Dendritic cell treated with granulocyte-macrophage colony-stimulating factor and Interleukin-4, amounts not matched to agents 40 ng/mL and 50 ng/mL, for 4 days (primary cell): ENCODE measurements at regions not wholly inside any gene's neighbourhood (a gene's known extent, or its start where the extent isn't known, plus 50 kb on each side); places are given as distances from the start of the nearest gene placed in this dataset.

Experiments
- H3K27ac Mint-ChIP-seq: one replicate; pipeline ENCODE4 v1.8.0; 2022; ENCODE audit warnings: mild to moderate bottlenecking, mixed read lengths
- H3K27me3 Mint-ChIP-seq: one replicate; pipeline ENCODE4 v1.8.0; 2022; ENCODE audit warnings: mild to moderate bottlenecking, mixed read lengths
- H3K36me3 Mint-ChIP-seq: one replicate; pipeline ENCODE4 v1.8.0; 2022; ENCODE audit warnings: low read depth, mixed read lengths
- H3K4me1 Mint-ChIP-seq: one replicate; pipeline ENCODE4 v1.8.0; 2022; ENCODE audit warnings: low read depth, mixed read lengths
- H3K4me3 Mint-ChIP-seq: one replicate; pipeline ENCODE4 v1.8.0; 2022; ENCODE audit warnings: mild to moderate bottlenecking, moderate library complexity, mixed read lengths
- H3K9me3 Mint-ChIP-seq: one replicate; pipeline ENCODE4 v1.8.0; 2022; ENCODE audit warnings: mixed read lengths
- intact Hi-C: fragments of 100-400 bp; cut with micrococcal nuclease; formaldehyde crosslinking; loops from one replicate; pipeline ENCODE4 v1.15.0; 2022

- Mint-ChIP-seq H3K27me3 (no peaks in the 10 kb centered on the region), H3K4me3 (no peak overlapping the region), H3K27ac (no peak overlapping the region), H3K4me1 (no peaks in the 10 kb centered on the region), H3K9me3 (peaks cover 8% of the 10 kb centered on the region), H3K36me3 (no peaks in the 10 kb centered on the region)
- intact Hi-C loops = no loop called here
Measured at GRCh38 chr1:216836316-216836715, 113.1 kb upstream of the ESRRG start.

DNA sequence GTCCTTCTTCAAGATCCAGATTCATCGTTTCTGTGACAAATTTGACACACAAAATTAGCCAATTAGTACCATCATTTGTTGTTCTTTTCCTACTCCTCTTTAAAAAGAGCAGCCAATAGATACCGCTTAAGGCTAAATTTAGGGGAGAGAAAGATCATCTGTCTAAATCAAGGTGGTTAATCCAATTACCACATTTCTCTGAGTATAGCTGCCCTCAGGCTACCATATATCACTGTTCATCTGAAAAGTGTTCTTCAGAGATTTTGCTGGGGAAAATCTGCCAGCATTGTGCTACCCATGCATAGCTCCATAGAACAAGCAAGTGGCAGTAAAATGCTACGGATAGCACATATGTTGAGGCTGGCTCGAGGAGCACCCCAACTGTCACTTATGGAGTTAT, 110.3 kb upstream of the ESRRG start:
- intact Hi-C loops = no loop called here
- Mint-ChIP-seq H3K36me3 (no peaks in the 10 kb centered on the region), H3K9me3 (peaks cover 8% of the 10 kb centered on the region), H3K4me1 (no peaks in the 10 kb centered on the region), H3K27me3 (no peaks in the 10 kb centered on the region), H3K4me3 (no peak overlapping the region), H3K27ac (no peak overlapping the region)

GRCh38 chr1:216832192-216832591, 109.0 kb upstream of the ESRRG start:
- H3K9me3 Mint-ChIP-seq = peaks cover 8% of the 10 kb centered on the region
- intact Hi-C loops = no loop called here
- no peaks in the 10 kb centered on the region for H3K4me1 Mint-ChIP-seq
- H3K4me3 Mint-ChIP-seq = no peak overlapping the region
- no peak overlapping the region for H3K27ac Mint-ChIP-seq
- H3K36me3 Mint-ChIP-seq = no peaks in the 10 kb centered on the region
- no peaks in the 10 kb centered on the region for H3K27me3 Mint-ChIP-seq

DNA sequence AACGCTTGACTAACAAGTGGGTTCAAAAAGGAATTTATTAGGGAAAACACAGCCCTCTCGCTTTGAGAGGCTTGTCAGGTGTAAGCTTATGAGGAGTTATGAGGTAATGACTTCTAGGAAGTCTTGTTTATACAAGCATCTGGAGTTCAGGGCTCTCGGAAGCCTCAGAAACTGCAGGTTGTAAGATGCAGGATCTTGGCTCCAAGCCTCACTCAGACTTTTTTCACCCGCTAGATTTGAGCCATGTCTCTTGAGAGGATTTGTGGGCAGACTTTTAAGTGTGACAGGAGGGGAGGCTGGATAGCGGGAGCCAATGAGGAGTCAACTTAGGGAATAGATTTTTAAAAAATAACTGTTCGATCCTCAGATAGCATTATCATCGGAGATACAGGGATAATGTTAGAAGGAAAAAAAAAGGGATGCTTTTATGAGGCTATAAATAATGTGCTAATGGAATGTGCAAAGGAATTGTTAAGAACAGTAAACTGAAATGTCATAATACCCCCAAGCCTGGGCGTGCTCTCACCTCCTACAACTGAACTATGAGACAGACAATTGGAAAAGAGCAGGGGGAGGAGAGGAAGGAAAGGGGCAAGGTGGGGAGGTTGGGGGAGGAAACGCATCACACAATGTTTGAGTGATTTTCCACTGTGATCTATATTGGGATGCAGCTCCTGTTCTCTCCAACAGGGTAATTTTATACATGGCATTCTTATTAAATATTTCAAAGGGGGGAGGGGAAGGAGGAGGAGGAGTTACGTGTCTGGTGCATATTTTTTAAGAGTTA, 107.4 kb upstream of the ESRRG start:
- no peaks in the 10 kb centered on the region for H3K27me3 Mint-ChIP-seq
- H3K4me1 Mint-ChIP-seq = no peaks in the 10 kb centered on the region
- H3K27ac Mint-ChIP-seq = no peak overlapping the region
- peaks cover 6% of the 10 kb centered on the region for H3K9me3 Mint-ChIP-seq
- intact Hi-C loops = no loop called here
- no peak overlapping the region for H3K4me3 Mint-ChIP-seq
- no peaks in the 10 kb centered on the region for H3K36me3 Mint-ChIP-seq

GRCh38 chr1:216827251-216827650, 104.0 kb upstream of the ESRRG start:
- Mint-ChIP-seq H3K9me3 (no peaks in the 10 kb centered on the region), H3K4me3 (no peak overlapping the region), H3K36me3 (no peaks in the 10 kb centered on the region), H3K27me3 (no peaks in the 10 kb centered on the region), H3K4me1 (no peaks in the 10 kb centered on the region), H3K27ac (no peak overlapping the region)
- intact Hi-C loops = no loop called here

DNA sequence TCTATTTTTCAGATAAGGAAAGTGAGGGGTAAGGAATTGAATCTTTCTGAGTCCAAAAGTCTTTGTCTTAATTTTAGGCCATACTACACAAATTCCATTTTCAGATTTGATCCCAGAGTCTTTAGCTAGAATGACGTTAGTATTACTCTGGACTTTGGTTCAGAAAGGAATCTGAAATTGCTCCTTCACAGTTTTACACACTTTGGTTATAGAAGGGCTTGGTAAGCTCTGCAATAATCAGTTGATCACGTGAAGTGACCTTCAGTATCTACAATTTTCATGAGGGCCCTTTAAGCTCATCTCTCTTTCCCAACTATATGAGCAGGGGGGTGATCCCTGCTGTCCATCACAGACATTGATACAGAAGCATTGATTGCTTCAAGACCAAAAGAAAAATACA, 103.4 kb upstream of the ESRRG start:
- Mint-ChIP-seq H3K27me3 (no peaks in the 10 kb centered on the region), H3K9me3 (no peaks in the 10 kb centered on the region), H3K4me3 (no peak overlapping the region), H3K27ac (no peak overlapping the region), H3K36me3 (no peaks in the 10 kb centered on the region), H3K4me1 (no peaks in the 10 kb centered on the region)
- intact Hi-C loops = no loop called here

DNA sequence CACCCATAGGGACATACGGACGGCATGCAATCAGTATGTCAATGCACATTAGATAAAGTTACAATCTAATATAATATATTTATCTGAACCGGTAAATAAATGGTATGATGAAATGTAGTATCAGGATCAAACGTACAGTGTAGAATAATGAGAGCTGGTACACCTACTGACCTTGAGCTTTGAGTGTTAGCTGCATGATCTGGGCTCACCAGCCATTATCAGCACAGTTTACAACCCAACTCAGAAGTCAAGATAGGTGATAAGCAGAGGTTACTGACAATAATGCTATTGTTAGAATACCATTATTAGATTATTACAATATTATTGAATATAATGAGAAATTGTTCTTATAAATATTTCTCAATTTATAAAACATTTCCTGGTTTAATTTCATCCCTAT, 103.0 kb upstream of the ESRRG start:
- no peaks in the 10 kb centered on the region for H3K36me3 Mint-ChIP-seq
- H3K27me3 Mint-ChIP-seq = no peaks in the 10 kb centered on the region
- intact Hi-C loops = no loop called here
- H3K4me3 Mint-ChIP-seq = no peak overlapping the region
- H3K27ac Mint-ChIP-seq = no peak overlapping the region
- H3K4me1 Mint-ChIP-seq = no peaks in the 10 kb centered on the region
- H3K9me3 Mint-ChIP-seq = no peaks in the 10 kb centered on the region

DNA sequence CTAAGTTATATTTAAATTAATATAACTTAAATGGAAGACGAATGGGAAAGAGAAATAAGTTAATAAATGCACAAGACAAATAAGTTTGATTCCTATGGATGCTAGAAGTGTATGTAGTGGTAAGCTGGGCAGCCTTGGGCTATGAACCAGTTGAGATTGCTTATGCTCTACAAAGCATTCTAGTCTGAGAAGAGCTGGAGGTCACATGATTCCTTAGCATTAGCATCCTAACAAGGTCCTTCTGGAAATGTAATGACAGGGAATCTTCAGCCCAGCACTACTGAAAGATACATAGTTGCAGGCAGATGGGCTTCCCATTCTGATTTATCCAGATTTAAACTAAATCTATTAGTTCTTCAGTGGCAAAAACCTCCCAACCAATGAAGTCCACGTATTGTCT, 102.3 kb upstream of the ESRRG start:
- H3K36me3 Mint-ChIP-seq = no peaks in the 10 kb centered on the region
- no peak overlapping the region for H3K27ac Mint-ChIP-seq
- no peaks in the 10 kb centered on the region for H3K9me3 Mint-ChIP-seq
- H3K4me1 Mint-ChIP-seq = no peaks in the 10 kb centered on the region
- no peaks in the 10 kb centered on the region for H3K27me3 Mint-ChIP-seq
- H3K4me3 Mint-ChIP-seq = no peak overlapping the region
- intact Hi-C loops = no loop called here

GRCh38 chr1:216824511-216824910, 101.3 kb upstream of the ESRRG start:
- no peaks in the 10 kb centered on the region for H3K36me3 Mint-ChIP-seq
- H3K27me3 Mint-ChIP-seq = no peaks in the 10 kb centered on the region
- H3K4me3 Mint-ChIP-seq = no peak overlapping the region
- H3K4me1 Mint-ChIP-seq = no peaks in the 10 kb centered on the region
- H3K27ac Mint-ChIP-seq = no peak overlapping the region
- no peaks in the 10 kb centered on the region for H3K9me3 Mint-ChIP-seq
- intact Hi-C loops = no loop called here

DNA sequence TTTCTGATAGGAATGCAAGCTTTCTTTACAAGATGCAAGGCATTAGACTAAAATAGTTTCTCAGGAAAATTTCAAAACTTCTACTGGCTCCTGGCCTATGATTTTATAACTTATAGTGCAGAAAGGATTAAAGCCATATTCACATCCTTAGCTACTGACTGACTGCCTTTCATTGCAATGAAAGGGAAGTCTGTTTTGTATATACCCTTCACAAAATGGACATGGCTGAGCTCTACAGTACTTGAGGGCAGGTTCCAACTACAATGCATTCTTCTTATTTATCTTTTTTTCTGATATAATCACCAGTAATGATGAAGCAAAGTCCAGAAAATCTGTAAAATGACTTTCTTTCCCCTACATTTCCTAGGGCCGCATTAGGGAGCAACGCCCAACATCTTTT, 100.5 kb upstream of the ESRRG start:
- Mint-ChIP-seq H3K4me1 (no peaks in the 10 kb centered on the region), H3K4me3 (no peak overlapping the region), H3K9me3 (no peaks in the 10 kb centered on the region), H3K36me3 (no peaks in the 10 kb centered on the region), H3K27me3 (no peaks in the 10 kb centered on the region), H3K27ac (no peak overlapping the region)
- intact Hi-C loops = no loop called here

- Mint-ChIP-seq H3K4me1 (no peaks in the 10 kb centered on the region), H3K27me3 (no peaks in the 10 kb centered on the region), H3K9me3 (no peaks in the 10 kb centered on the region), H3K36me3 (no peaks in the 10 kb centered on the region), H3K27ac (no peak overlapping the region), H3K4me3 (no peak overlapping the region)
- intact Hi-C loops = no loop called here
Measured at GRCh38 chr1:216822480-216822879, 99.3 kb upstream of the ESRRG start.

DNA sequence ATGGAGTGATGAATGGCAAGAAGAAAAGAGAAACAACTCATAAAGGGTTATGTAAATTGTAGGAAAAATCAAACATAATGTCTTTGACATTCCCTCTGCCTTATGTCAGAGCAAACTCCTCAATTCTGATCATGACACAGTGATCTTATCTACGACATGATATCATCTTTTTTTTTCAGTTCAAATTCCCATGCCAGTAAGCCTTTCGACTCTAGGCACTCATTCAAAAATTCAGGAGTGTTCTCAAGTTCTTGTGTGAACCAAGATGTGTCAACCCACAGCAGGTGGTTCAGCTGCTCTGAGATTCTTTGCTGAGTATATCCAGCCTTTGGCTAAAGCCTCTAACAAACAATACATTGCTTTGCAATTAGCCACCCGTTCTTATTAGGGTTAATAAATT, 97.1 kb upstream of the ESRRG start:
- H3K4me1 Mint-ChIP-seq = no peaks in the 10 kb centered on the region
- intact Hi-C loops = no loop called here

DNA sequence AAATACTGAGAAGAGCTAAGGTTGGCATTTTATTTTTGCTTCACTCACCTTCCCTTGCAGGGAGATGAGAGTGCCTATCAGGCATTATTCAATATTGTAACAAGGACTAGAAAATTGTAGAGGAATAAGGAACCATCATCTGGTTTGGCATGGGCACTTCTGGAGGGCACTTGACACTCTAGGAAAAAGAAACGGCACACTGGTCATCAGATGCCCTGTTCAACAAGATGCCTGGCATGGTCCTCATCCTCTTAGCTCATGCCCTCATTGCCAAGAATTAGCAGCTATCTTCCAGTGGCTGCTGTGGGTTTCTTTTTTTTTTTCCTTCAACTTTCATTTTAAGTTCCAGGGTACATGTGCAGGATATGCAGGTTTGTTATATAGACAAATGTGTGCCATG, 95.1 kb upstream of the ESRRG start:
- Mint-ChIP-seq H3K27me3 (no peaks in the 10 kb centered on the region), H3K27ac (no peak overlapping the region), H3K36me3 (no peaks in the 10 kb centered on the region), H3K4me3 (no peak overlapping the region), H3K4me1 (no peaks in the 10 kb centered on the region), H3K9me3 (no peaks in the 10 kb centered on the region)
- intact Hi-C loops = no loop called here

More for the DNA sequence above, 97.1 kb upstream of the ESRRG start:
- Mint-ChIP-seq H3K9me3 (no peaks in the 10 kb centered on the region), H3K27ac (no peak overlapping the region), H3K4me3 (no peak overlapping the region), H3K36me3 (no peaks in the 10 kb centered on the region), H3K27me3 (no peaks in the 10 kb centered on the region)

- intact Hi-C loops = no loop called here
- no peak overlapping the region for H3K27ac Mint-ChIP-seq
- no peaks in the 10 kb centered on the region for H3K36me3 Mint-ChIP-seq
- no peak overlapping the region for H3K4me3 Mint-ChIP-seq
- no peaks in the 10 kb centered on the region for H3K27me3 Mint-ChIP-seq
- no peaks in the 10 kb centered on the region for H3K4me1 Mint-ChIP-seq
- no peaks in the 10 kb centered on the region for H3K9me3 Mint-ChIP-seq
Measured at GRCh38 chr1:216815260-216816131, 92.3 kb upstream of the ESRRG start.
